OCI-LY3 (cell line): ENCODE measurements at regions not wholly inside any gene's neighbourhood (a gene's known extent, or its start where the extent isn't known, plus 50 kb on each side); places are given as distances from the start of the nearest gene placed in this dataset.

ENCODE experiments used
- H2AFZ ChIP-seq: fragments of 200-600, 300-600 bp; shearing (Covaris generic); 2 replicates; pipeline ENCODE4 v1.6.0; 2014; ENCODE audit warnings: antibody characterized with exemption, low read depth, low read length
- H3K27ac ChIP-seq: fragments of 200-600, 300-600 bp; sonication (generic); 2 replicates; pipeline ENCODE4 v1.5.1; 2014; ENCODE audit warnings: mild to moderate bottlenecking, low read length, moderate library complexity, mixed read lengths
- H3K27me3 ChIP-seq: fragments of 200-600, 300-600 bp; sonication (generic); 2 replicates; pipeline ENCODE4 v1.6.1; 2014; ENCODE audit warnings: low read depth, low read length, mixed read lengths
- H3K36me3 ChIP-seq: fragments of 200-600, 300-600 bp; sonication (generic); replicated peaks from 2 replicates; pipeline ENCODE3; 2014; ENCODE audit warnings: low read depth, low read length, mixed read lengths
- H3K4me1 ChIP-seq: fragments of 300-600, 200-600 bp; sonication (generic); 2 replicates; pipeline ENCODE4 v1.6.1; 2014; ENCODE audit warnings: low read length, mixed read lengths
- H3K4me2 ChIP-seq: fragments of 200-600, 300-600 bp; sonication (generic); 2 replicates; pipeline ENCODE4 v1.6.1; 2014; ENCODE audit warnings: low read length, mixed read lengths
- H3K4me3 ChIP-seq: fragments of 300-600, 200-600 bp; sonication (generic); 2 replicates; pipeline ENCODE4 v1.5.1; 2014; ENCODE audit warnings: antibody characterized with exemption, mild to moderate bottlenecking, low read length, moderate library complexity
- H3K79me2 ChIP-seq: fragments of 300-600, 200-600 bp; shearing (Covaris generic); 2 replicates; pipeline ENCODE4 v1.6.1; 2014; ENCODE audit warnings: mild to moderate bottlenecking, low read length, mixed read lengths
- H3K9ac ChIP-seq: fragments of 300-600, 200-600 bp; shearing (Covaris generic); 2 replicates; pipeline ENCODE4 v1.6.0; 2014; ENCODE audit warnings: mild to moderate bottlenecking, low read length, moderate library complexity
- H3K9me3 ChIP-seq: fragments of 200-600, 300-600 bp; shearing (Covaris generic); 2 replicates; pipeline ENCODE4 v1.6.1; 2014; ENCODE audit warnings: low read length, mixed read lengths; ENCODE audit not compliant: insufficient read depth
- H4K20me1 ChIP-seq: fragments of 200-600, 300-600 bp; sonication (generic); 2 replicates; pipeline ENCODE4 v1.6.1; 2016; ENCODE audit warnings: low read length, mixed read lengths; ENCODE audit not compliant: insufficient read depth
- EZH2phosphoT487 ChIP-seq: fragments of 200-600 bp; shearing (Covaris generic); IDR thresholded peaks from 2 replicates; pipeline ENCODE4 v1.6.1; 2018; ENCODE audit warnings: antibody characterized with exemption, mixed run types, low read depth
- TF ChIP-seq, protein P1 (sequence below): fragments of 200-600, 300-600 bp; sonication (generic); IDR thresholded peaks from 2 replicates; pipeline ENCODE4 v1.5.1; 2014; ENCODE audit warnings: antibody characterized with exemption, low read length, low read depth

- no peak overlapping the region for H3K9ac ChIP-seq
Observed at GRCh38 chrX:125742811-125743210, 423.1 kb downstream of the TEX13C start.

GRCh38 chrX:125744914-125745313, 421.2 kb downstream of the DCAF12L2 start:
- no peaks in the 10 kb centered on the region for H4K20me1 ChIP-seq
- H3K9ac ChIP-seq: no peak overlapping the region
- no peak overlapping the region for H3K27ac ChIP-seq
- H3K4me1 ChIP-seq: 0 out of 2 replicates have a peak, but pooled peaks cover 3% of the 10 kb centered on the region
- no peaks in the 10 kb centered on the region for H3K36me3 ChIP-seq
- H3K9me3 ChIP-seq: no peaks in the 10 kb centered on the region
- H3K4me2 ChIP-seq: no peak overlapping the region
- no peaks in the 10 kb centered on the region for H3K27me3 ChIP-seq
- no peak for TF ChIP-seq EZH2phosphoT487
- TF ChIP-seq, protein P1, sequence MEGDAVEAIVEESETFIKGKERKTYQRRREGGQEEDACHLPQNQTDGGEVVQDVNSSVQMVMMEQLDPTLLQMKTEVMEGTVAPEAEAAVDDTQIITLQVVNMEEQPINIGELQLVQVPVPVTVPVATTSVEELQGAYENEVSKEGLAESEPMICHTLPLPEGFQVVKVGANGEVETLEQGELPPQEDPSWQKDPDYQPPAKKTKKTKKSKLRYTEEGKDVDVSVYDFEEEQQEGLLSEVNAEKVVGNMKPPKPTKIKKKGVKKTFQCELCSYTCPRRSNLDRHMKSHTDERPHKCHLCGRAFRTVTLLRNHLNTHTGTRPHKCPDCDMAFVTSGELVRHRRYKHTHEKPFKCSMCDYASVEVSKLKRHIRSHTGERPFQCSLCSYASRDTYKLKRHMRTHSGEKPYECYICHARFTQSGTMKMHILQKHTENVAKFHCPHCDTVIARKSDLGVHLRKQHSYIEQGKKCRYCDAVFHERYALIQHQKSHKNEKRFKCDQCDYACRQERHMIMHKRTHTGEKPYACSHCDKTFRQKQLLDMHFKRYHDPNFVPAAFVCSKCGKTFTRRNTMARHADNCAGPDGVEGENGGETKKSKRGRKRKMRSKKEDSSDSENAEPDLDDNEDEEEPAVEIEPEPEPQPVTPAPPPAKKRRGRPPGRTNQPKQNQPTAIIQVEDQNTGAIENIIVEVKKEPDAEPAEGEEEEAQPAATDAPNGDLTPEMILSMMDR: no peak
- H3K4me3 ChIP-seq: no peak overlapping the region
- no peaks in the 10 kb centered on the region for H3K79me2 ChIP-seq
- H2AFZ ChIP-seq: no peak overlapping the region

More at GRCh38 chrX:125742811-125743210, 423.1 kb downstream of the TEX13C start:
- 0 out of 2 replicates have a peak, but pooled peaks cover 3% of the 10 kb centered on the region for H3K4me1 ChIP-seq
- H2AFZ ChIP-seq: no peak overlapping the region
- H3K4me2 ChIP-seq: no peak overlapping the region
- H3K27me3 ChIP-seq: no peaks in the 10 kb centered on the region
- H3K79me2 ChIP-seq: no peaks in the 10 kb centered on the region
- H3K36me3 ChIP-seq: no peaks in the 10 kb centered on the region
- TF ChIP-seq, protein P1: no peak
- TF ChIP-seq EZH2phosphoT487: no peak
- H3K27ac ChIP-seq: no peak overlapping the region
- no peaks in the 10 kb centered on the region for H3K9me3 ChIP-seq
- H4K20me1 ChIP-seq: no peaks in the 10 kb centered on the region
- H3K4me3 ChIP-seq: no peak overlapping the region

GRCh38 chrX:125757794-125758564, 408.1 kb downstream of the DCAF12L2 start:
- Histone ChIP-seq H3K27me3 (no peaks in the 10 kb centered on the region), H3K9ac (no peak overlapping the region), H3K4me3 (no peak overlapping the region)

GRCh38 chrX:125758819-125759218, 407.3 kb downstream of the DCAF12L2 start:
- H3K4me2 ChIP-seq: no peak overlapping the region
- no peak overlapping the region for H2AFZ ChIP-seq
- H3K4me3 ChIP-seq: no peak overlapping the region
- H3K9me3 ChIP-seq: no peaks in the 10 kb centered on the region
- H4K20me1 ChIP-seq: no peaks in the 10 kb centered on the region
- no peaks in the 10 kb centered on the region for H3K27me3 ChIP-seq
- H3K27ac ChIP-seq: no peak overlapping the region
- no peaks in the 10 kb centered on the region for H3K4me1 ChIP-seq
- no peaks in the 10 kb centered on the region for H3K79me2 ChIP-seq
- no peak overlapping the region for H3K9ac ChIP-seq
- no peak for TF ChIP-seq EZH2phosphoT487
- TF ChIP-seq, protein P1: no peak
- H3K36me3 ChIP-seq: no peaks in the 10 kb centered on the region

More at GRCh38 chrX:125757794-125758564, 408.1 kb downstream of the DCAF12L2 start:
- H4K20me1 ChIP-seq: no peaks in the 10 kb centered on the region
- H3K79me2 ChIP-seq: no peaks in the 10 kb centered on the region
- H3K36me3 ChIP-seq: no peaks in the 10 kb centered on the region
- H3K4me2 ChIP-seq: no peak overlapping the region
- H2AFZ ChIP-seq: no peak overlapping the region
- H3K4me1 ChIP-seq: no peaks in the 10 kb centered on the region
- TF ChIP-seq, protein P1: no peak
- TF ChIP-seq EZH2phosphoT487: no peak
- H3K27ac ChIP-seq: no peak overlapping the region
- no peaks in the 10 kb centered on the region for H3K9me3 ChIP-seq
